Dendritic cell treated with granulocyte-macrophage colony-stimulating factor and Interleukin-4, amounts not matched to agents 40 ng/mL and 50 ng/mL, for 4 days (primary cell): ENCODE measurements at regions not wholly inside any gene's neighbourhood (a gene's known extent, or its start where the extent isn't known, plus 50 kb on each side); places are given as distances from the start of the nearest gene placed in this dataset.

Experiments
- H3K27ac Mint-ChIP-seq: one replicate; pipeline ENCODE4 v1.8.0; 2022; ENCODE audit warnings: mild to moderate bottlenecking, mixed read lengths
- H3K27me3 Mint-ChIP-seq: one replicate; pipeline ENCODE4 v1.8.0; 2022; ENCODE audit warnings: mild to moderate bottlenecking, mixed read lengths
- H3K36me3 Mint-ChIP-seq: one replicate; pipeline ENCODE4 v1.8.0; 2022; ENCODE audit warnings: low read depth, mixed read lengths
- H3K4me1 Mint-ChIP-seq: one replicate; pipeline ENCODE4 v1.8.0; 2022; ENCODE audit warnings: low read depth, mixed read lengths
- H3K4me3 Mint-ChIP-seq: one replicate; pipeline ENCODE4 v1.8.0; 2022; ENCODE audit warnings: mild to moderate bottlenecking, moderate library complexity, mixed read lengths
- H3K9me3 Mint-ChIP-seq: one replicate; pipeline ENCODE4 v1.8.0; 2022; ENCODE audit warnings: mixed read lengths
- intact Hi-C: fragments of 100-400 bp; cut with micrococcal nuclease; formaldehyde crosslinking; loops from one replicate; pipeline ENCODE4 v1.15.0; 2022

DNA sequence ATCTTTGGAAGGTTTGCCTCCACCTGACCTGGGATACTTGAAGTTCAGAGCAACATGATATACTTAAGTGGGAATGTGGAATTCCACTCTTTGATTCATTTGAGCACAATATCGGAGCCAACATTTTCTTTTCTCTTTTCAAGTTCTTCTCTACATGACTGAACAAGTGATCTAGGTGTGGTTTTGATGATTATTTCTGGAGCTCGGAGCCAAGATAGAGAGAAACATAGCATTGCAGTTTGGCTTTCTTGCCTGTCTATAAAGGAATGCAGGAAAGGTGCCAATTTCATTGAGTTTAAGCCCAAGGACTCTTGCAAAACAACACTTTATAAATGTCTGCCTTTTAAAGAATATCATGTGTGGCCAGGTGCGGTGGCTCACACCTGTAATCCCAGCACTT, 124.2 kb upstream of the FAM83B start:
- Mint-ChIP-seq H3K4me3 (no peak overlapping the region), H3K36me3 (no peaks in the 10 kb centered on the region), H3K9me3 (no peaks in the 10 kb centered on the region), H3K27me3 (no peaks in the 10 kb centered on the region), H3K27ac (no peak overlapping the region), H3K4me1 (no peaks in the 10 kb centered on the region)
- intact Hi-C loops = no loop called here

DNA sequence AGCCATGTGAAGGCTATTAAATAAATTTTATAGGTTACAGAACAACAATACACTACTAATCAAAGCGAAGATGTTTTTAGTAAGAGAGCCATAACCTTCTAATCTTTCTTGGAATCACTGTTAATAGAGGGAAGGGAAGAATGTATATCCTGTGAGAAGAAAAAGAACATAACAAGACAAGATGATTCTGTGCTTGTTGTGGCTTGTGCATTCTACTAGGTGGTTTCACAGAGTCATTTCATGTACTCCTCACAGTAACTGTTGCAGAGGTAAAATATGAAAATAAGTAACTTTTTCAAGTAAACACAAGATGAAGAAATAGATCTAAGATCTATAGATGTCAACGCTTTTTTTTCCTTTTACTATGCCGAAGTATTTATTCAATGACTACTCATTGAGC, 116.9 kb upstream of the FAM83B start:
- no peak overlapping the region for H3K27ac Mint-ChIP-seq
- H3K36me3 Mint-ChIP-seq = no peaks in the 10 kb centered on the region
- H3K4me3 Mint-ChIP-seq = no peak overlapping the region
- H3K27me3 Mint-ChIP-seq = no peaks in the 10 kb centered on the region
- intact Hi-C loops = no loop called here
- no peaks in the 10 kb centered on the region for H3K4me1 Mint-ChIP-seq
- no peaks in the 10 kb centered on the region for H3K9me3 Mint-ChIP-seq

DNA sequence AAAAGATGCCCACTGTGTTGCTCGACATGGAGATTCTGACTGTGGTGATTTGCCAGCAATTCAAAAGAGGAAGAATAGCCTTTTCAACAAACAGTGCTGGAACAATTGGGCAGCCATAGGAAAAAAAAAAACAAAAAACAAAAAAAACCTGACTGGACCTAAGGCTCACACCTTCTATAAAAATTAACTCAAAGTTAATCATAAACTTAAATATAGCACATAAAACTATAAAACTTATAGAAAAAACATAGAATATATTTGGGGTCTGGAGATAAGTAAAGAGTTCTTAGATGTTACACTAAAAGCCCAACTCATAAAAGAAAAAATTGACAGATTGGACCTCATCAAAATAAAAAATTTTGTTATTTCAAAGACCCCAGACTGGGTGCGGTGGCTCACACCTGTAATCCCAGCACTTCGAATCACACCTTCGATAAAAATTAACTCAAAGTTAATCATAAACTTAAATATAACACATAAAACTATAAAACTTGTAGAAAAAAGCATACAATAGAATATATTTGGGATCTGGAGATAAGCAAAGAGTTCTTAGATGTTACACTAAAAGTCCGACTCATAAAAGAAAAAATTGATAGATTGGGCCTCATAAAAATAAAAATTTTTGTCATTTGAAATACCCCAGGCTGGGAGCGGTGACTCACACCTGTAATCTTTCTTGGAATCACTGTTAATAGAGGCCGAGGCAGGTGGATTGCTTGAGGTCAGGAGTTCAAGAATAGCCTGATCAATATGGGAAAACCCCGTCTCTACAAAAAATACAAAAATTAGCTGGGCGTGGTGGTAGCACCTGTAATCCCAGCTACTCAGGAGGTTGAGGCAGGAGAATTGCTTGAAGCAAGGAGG, 115.6 kb upstream of the FAM83B start:
- Mint-ChIP-seq H3K9me3 (no peaks in the 10 kb centered on the region), H3K27ac (no peak overlapping the region), H3K4me1 (no peaks in the 10 kb centered on the region), H3K27me3 (no peaks in the 10 kb centered on the region), H3K4me3 (no peak overlapping the region), H3K36me3 (no peaks in the 10 kb centered on the region)
- intact Hi-C loops = no loop called here

DNA sequence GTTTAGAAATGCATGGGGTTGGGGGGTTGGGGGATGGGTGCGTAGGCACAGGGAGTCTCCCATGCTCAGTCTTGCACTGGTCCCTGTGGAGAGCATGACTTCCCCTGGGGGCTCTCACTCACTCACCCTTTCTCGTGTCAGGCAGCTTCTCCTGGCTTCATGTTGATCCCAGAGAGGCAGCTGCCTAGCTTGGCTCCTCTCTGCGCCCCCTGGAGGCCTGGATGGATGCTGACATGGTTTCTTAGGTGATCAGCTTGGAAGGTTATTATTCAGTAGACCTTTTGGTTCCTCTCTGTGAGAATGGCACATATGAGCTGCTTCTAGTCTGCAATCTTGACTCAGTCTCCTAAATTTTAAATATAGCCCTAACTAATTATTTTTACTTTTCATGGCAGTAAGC, 109.3 kb upstream of the FAM83B start:
- H3K36me3 Mint-ChIP-seq = no peaks in the 10 kb centered on the region
- intact Hi-C loops = no loop called here
- peaks cover 24% of the 10 kb centered on the region for H3K9me3 Mint-ChIP-seq
- no peaks in the 10 kb centered on the region for H3K4me1 Mint-ChIP-seq
- no peaks in the 10 kb centered on the region for H3K27me3 Mint-ChIP-seq
- H3K4me3 Mint-ChIP-seq = no peak overlapping the region
- H3K27ac Mint-ChIP-seq = no peak overlapping the region

DNA sequence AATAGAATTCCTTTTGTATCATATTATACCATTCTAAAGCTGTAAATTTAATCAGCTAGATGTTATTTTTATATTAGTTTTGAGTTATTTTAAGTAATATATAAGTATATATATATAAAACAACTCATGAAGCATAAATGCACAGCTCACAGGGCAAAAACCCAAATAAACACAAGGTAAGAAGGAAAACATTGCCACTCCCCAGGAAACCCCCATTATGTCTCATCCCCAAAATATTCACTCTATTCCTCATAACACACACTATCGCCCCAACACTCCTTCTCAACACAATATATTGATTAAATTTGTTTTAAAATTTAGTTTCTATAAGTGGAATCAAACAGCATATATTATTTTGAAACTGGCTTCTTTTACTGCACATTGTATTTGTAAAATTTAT, 98.6 kb upstream of the FAM83B start:
- H3K4me3 Mint-ChIP-seq = no peak overlapping the region
- intact Hi-C loops = no loop called here
- H3K36me3 Mint-ChIP-seq = no peaks in the 10 kb centered on the region
- H3K9me3 Mint-ChIP-seq = peaks cover 26% of the 10 kb centered on the region
- no peaks in the 10 kb centered on the region for H3K4me1 Mint-ChIP-seq
- no peak overlapping the region for H3K27ac Mint-ChIP-seq
- H3K27me3 Mint-ChIP-seq = no peaks in the 10 kb centered on the region

DNA sequence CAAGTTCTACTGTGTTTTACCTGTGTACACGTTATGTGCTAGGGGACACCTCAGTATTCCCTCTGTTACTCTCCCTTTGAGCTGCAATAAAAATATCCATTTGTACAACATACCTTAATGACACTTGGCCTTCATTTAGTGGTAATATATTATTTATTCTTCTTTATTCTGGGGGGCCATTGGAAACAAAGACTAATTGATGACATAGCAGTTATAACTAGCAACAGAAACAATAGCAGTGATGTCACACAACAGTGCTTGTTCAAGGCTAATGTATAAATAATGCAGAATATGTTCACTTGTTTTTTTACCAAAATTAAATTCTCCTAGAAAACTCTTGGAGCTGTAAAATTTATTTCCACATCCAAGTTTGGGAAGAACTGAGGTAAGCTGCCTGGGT, 92.2 kb upstream of the FAM83B start:
- no peak overlapping the region for H3K27ac Mint-ChIP-seq
- H3K4me3 Mint-ChIP-seq = no peak overlapping the region
- H3K36me3 Mint-ChIP-seq = no peaks in the 10 kb centered on the region
- intact Hi-C loops = no loop called here
- no peaks in the 10 kb centered on the region for H3K27me3 Mint-ChIP-seq
- H3K9me3 Mint-ChIP-seq = peaks cover 16% of the 10 kb centered on the region
- H3K4me1 Mint-ChIP-seq = no peaks in the 10 kb centered on the region

DNA sequence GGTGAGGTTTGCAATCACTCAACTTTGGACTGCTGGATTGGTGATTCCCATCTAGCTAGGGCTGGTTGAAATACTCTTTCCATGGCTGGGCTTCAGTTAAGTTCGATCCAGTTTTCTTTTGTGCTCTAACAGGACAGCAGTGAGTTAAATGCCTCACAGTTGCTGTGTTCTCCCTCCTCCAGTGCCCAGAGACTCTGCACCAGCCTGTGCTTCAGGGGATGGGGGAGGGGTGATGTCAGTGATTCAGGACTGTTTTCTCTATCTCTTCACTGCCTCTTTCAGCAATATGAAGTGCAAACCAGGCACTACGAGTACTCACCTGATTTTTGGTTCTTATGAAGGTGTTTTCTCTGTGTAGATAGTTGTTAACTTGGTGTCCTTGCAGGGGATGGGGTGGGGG, 88.2 kb upstream of the FAM83B start:
- intact Hi-C loops = no loop called here
- H3K4me3 Mint-ChIP-seq = no peak overlapping the region
- H3K36me3 Mint-ChIP-seq = no peaks in the 10 kb centered on the region
- H3K27ac Mint-ChIP-seq = no peak overlapping the region
- peaks cover 16% of the 10 kb centered on the region for H3K9me3 Mint-ChIP-seq
- H3K4me1 Mint-ChIP-seq = no peaks in the 10 kb centered on the region
- no peaks in the 10 kb centered on the region for H3K27me3 Mint-ChIP-seq

DNA sequence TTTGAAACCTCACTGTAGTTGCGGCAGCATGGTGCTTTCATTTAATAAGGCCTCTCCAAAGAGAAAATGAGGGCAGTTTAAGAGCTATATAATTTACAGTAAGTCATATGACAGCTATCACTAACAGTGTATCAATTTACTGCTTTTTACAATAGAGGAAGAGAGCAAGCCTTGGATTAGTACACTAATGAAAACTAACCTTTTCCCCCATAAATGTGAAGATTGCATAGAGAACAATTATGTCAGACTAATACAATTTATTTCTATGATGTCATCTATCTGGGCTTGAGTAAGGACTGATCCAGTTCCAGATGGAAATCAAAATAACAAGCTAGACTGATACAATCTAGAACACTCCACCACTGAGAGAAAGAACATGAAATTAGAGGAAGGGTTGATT, 78.1 kb upstream of the FAM83B start:
- H3K9me3 Mint-ChIP-seq = no peaks in the 10 kb centered on the region
- intact Hi-C loops = no loop called here
- no peak overlapping the region for H3K4me3 Mint-ChIP-seq
- H3K4me1 Mint-ChIP-seq = no peaks in the 10 kb centered on the region
- H3K36me3 Mint-ChIP-seq = no peaks in the 10 kb centered on the region
- no peaks in the 10 kb centered on the region for H3K27me3 Mint-ChIP-seq
- H3K27ac Mint-ChIP-seq = no peak overlapping the region

DNA sequence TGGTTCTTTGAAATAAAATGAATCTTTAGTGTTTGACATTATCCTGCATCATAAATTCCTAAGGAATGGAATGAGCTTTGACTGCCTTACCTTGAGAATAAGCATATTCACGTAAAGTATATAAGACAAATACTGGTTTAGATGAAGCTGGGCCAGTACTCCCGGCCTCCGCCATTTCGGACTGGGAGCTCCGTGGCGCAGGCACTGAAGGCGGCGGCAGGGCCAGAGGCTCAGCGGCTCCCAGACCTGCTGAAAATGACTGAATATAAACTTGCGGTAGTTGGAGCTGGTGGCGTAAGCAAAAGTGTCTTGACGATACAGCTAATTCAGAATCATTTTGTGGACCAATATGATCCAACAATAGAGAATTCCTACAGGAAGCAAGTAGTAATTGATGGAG, 76.2 kb upstream of the FAM83B start:
- no peak overlapping the region for H3K4me3 Mint-ChIP-seq
- intact Hi-C loops = no loop called here
- no peaks in the 10 kb centered on the region for H3K27me3 Mint-ChIP-seq
- no peaks in the 10 kb centered on the region for H3K4me1 Mint-ChIP-seq
- no peak overlapping the region for H3K27ac Mint-ChIP-seq
- no peaks in the 10 kb centered on the region for H3K36me3 Mint-ChIP-seq
- no peaks in the 10 kb centered on the region for H3K9me3 Mint-ChIP-seq

DNA sequence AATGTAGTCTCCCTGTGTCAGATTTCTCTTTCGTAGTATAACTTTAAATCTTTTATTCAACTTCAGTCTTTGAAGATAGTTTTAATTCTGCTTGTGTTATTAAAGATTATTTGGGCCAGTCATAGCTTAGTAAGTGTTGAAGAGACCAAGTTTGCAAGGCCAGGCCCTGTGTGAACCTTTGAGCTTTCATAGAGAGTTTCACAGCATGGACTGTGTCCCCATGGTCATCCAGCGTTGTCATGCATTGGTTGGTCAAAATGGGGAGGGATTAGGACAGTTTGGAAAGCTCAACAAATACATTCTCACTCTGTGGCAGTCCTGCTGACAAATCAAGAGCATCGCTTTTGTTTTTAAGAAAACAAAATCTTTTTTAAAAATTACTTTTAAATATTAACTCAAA, 74.6 kb upstream of the FAM83B start:
- Mint-ChIP-seq H3K27me3 (no peaks in the 10 kb centered on the region), H3K9me3 (no peaks in the 10 kb centered on the region), H3K4me1 (no peaks in the 10 kb centered on the region), H3K36me3 (no peaks in the 10 kb centered on the region), H3K27ac (no peak overlapping the region), H3K4me3 (no peak overlapping the region)
- intact Hi-C loops = no loop called here

DNA sequence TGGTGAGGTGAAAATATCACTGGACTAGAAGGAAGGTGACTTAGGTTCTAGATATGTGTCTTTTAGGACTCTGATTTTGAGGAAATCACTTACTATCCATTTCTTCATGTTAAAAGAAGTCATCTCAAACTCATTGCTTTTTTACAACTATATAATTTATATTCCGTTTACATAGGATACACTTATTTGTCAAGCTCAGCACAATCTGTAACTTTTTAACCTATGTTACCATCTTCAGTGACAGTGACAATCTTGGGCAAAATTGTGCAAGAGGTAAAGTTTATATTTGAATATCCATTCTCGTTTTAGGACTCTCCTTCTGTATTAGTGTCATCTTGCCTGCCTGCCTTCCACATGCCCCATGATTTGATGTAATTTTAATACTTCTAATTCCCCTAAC, 74.0 kb upstream of the FAM83B start:
- H3K27ac Mint-ChIP-seq = no peak overlapping the region
- H3K36me3 Mint-ChIP-seq = no peaks in the 10 kb centered on the region
- H3K9me3 Mint-ChIP-seq = no peaks in the 10 kb centered on the region
- intact Hi-C loops = no loop called here
- H3K4me3 Mint-ChIP-seq = no peak overlapping the region
- H3K4me1 Mint-ChIP-seq = no peaks in the 10 kb centered on the region
- H3K27me3 Mint-ChIP-seq = no peaks in the 10 kb centered on the region

DNA sequence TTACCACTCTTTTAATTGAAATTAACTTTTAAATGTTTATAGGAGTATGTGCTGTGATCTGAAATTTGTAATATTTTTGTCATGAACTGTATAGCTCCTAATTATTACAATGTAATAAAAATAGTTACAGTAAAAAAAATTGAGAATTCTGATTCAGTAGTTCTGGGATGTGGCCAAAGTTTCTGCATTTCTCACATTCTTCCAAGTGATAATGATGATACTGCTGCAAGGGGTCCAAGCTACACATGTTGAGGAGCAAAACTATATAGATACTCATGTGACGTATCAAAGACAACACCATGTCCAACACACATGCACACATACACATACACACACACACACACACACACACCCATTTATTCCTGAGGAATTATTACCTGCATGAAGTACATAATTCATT, 71.0 kb upstream of the FAM83B start:
- no peak overlapping the region for H3K27ac Mint-ChIP-seq
- H3K4me3 Mint-ChIP-seq = no peak overlapping the region
- H3K4me1 Mint-ChIP-seq = no peaks in the 10 kb centered on the region
- no peaks in the 10 kb centered on the region for H3K36me3 Mint-ChIP-seq
- intact Hi-C loops = no loop called here
- no peaks in the 10 kb centered on the region for H3K27me3 Mint-ChIP-seq
- no peaks in the 10 kb centered on the region for H3K9me3 Mint-ChIP-seq

DNA sequence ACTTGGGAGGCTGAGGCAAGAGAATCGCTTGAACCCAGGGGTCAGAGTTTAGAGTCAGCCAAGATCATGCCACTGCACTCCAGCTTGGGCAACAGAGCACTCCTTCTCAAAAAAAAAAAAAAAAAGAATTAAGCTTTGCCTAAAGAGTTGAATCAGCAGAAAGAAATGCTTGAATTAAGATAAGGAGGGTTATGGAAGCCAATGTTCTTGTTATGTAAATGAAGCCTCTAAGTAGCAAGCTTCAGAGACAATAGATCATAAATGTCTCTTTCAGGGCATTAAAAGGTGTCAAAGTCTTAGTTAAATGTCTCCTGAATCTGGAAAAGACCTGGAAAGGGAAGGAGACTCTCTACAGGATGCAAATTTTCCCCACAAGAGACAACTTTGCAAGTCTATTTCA, 69.7 kb upstream of the FAM83B start:
- Mint-ChIP-seq H3K9me3 (no peaks in the 10 kb centered on the region), H3K36me3 (no peaks in the 10 kb centered on the region), H3K27ac (no peak overlapping the region), H3K4me3 (no peak overlapping the region), H3K4me1 (no peaks in the 10 kb centered on the region), H3K27me3 (no peaks in the 10 kb centered on the region)
- intact Hi-C loops = no loop called here

DNA sequence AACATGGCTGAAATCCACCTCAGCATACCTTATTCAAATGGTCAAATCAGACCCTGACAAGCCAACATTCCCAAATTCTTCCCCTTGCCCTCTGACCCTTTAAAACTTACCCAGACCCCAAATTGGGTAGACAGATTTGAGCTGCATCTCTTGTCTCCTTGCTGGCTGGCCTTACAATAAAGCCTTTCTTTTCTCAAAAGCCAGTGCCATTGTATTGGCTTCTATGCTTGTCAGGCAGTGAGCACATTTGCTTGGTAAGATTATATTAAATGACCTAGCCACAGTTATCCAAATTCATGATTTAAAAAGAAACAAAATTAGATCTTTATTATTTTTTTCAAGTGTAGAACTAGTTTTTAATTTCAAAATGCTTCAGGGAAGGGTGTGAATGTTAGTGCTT, 67.8 kb upstream of the FAM83B start:
- intact Hi-C loops = no loop called here
- Mint-ChIP-seq H3K4me3 (no peak overlapping the region), H3K9me3 (no peaks in the 10 kb centered on the region), H3K27ac (no peak overlapping the region), H3K36me3 (no peaks in the 10 kb centered on the region), H3K27me3 (no peaks in the 10 kb centered on the region), H3K4me1 (no peaks in the 10 kb centered on the region)

DNA sequence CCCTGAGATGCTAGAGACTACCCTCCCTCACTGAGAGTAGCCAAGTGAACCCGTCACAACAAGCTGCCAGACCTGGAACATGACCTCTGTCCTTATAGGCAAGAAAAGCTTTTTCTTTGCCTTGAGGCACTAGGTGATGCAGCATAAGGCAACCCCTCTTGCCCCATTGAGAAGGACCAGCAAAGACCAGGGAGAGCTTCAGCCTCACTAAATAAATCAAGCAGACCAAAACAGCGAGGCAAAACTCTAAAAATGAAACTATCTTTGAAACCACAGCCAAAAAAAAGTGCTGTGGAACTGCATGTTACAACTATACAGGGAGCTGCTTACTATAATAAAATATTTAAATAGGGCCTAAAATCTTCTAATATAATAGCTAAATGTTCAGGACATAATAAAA, 62.6 kb upstream of the FAM83B start:
- no peaks in the 10 kb centered on the region for H3K36me3 Mint-ChIP-seq
- H3K27ac Mint-ChIP-seq = no peak overlapping the region
- no peak overlapping the region for H3K4me3 Mint-ChIP-seq
- H3K9me3 Mint-ChIP-seq = no peaks in the 10 kb centered on the region
- no peaks in the 10 kb centered on the region for H3K27me3 Mint-ChIP-seq
- intact Hi-C loops = no loop called here
- no peaks in the 10 kb centered on the region for H3K4me1 Mint-ChIP-seq
